Nephron progenitor cell (in vitro differentiated cells): ENCODE measurements at regions not wholly inside any gene's neighbourhood (a gene's known extent, or its start where the extent isn't known, plus 50 kb on each side); places are given as distances from the start of the nearest gene placed in this dataset.
A peak's percentile ranks its signal among the peaks of the same experiment; 100 is the strongest.

Source experiments
- DNase-seq: peaks from one replicate; pipeline ENCODE4 v3.0.0; 2021
- H3K27ac Mint-ChIP-seq: 2 replicates; pipeline ENCODE4 v1.8.0; 2021; ENCODE audit warnings: mild to moderate bottlenecking, moderate library complexity, mixed read lengths
- H3K27me3 Mint-ChIP-seq: 2 replicates; pipeline ENCODE4 v1.8.0; 2021; ENCODE audit warnings: mild to moderate bottlenecking, low read depth, mixed read lengths; ENCODE audit not compliant: poor library complexity
- H3K36me3 Mint-ChIP-seq: 2 replicates; pipeline ENCODE4 v1.8.0; 2021; ENCODE audit warnings: low read depth, mixed read lengths
- H3K4me1 Mint-ChIP-seq: 2 replicates; pipeline ENCODE4 v1.8.0; 2021; ENCODE audit warnings: mixed read lengths
- H3K4me3 Mint-ChIP-seq: 2 replicates; pipeline ENCODE4 v1.8.0; 2021; ENCODE audit warnings: mild to moderate bottlenecking, moderate library complexity, mixed read lengths
- H3K9me3 Mint-ChIP-seq: 2 replicates; pipeline ENCODE4 v1.8.0; 2021; ENCODE audit warnings: mild to moderate bottlenecking, moderate library complexity, mixed read lengths
- CTCF ChIP-seq: fragments of 200-600 bp; sonication (generic); IDR thresholded peaks from 2 replicates; pipeline ENCODE4 v1.5.0; 2021; ENCODE audit warnings: antibody characterized with exemption

GRCh38 chr22:42217752-42218280, 52.6 kb downstream of the TCF20 start:
- Mint-ChIP-seq H3K27me3 (peaks cover 4% of the 10 kb centered on the region), H3K36me3 (peaks cover 29% of the 10 kb centered on the region), H3K4me3 (no peak overlapping the region), H3K9me3 (no peaks in the 10 kb centered on the region), H3K27ac (no peak overlapping the region), H3K4me1 (peaks cover 37% of the 10 kb centered on the region)
- no peak for DNase-seq
- TF ChIP-seq CTCF = no peak

GRCh38 chr22:42217019-42217751, 53.3 kb downstream of the TCF20 start:
- peak overlapping the region; percentile 38 for H3K27ac Mint-ChIP-seq
- DNase-seq = no peak
- H3K4me1 Mint-ChIP-seq = peaks cover 33% of the 10 kb centered on the region
- peaks cover 34% of the 10 kb centered on the region for H3K36me3 Mint-ChIP-seq
- TF ChIP-seq CTCF = no peak
- H3K27me3 Mint-ChIP-seq = no peaks in the 10 kb centered on the region
- H3K9me3 Mint-ChIP-seq = no peaks in the 10 kb centered on the region
- H3K4me3 Mint-ChIP-seq = no peak overlapping the region

GRCh38 chr22:42214633-42215415, 55.6 kb downstream of the TCF20 start:
- no peak for TF ChIP-seq CTCF
- peaks cover 47% of the 10 kb centered on the region for H3K4me1 Mint-ChIP-seq
- H3K27ac Mint-ChIP-seq = peak overlapping the region; percentile 17
- H3K4me3 Mint-ChIP-seq = no peak overlapping the region
- peaks cover 54% of the 10 kb centered on the region for H3K36me3 Mint-ChIP-seq
- DNase-seq = no peak
- no peaks in the 10 kb centered on the region for H3K9me3 Mint-ChIP-seq
- no peaks in the 10 kb centered on the region for H3K27me3 Mint-ChIP-seq

- Mint-ChIP-seq H3K4me1 (peaks cover 25% of the 10 kb centered on the region), H3K4me3 (no peak overlapping the region), H3K36me3 (peaks cover 65% of the 10 kb centered on the region), H3K27me3 (no peaks in the 10 kb centered on the region), H3K27ac (peak overlapping the region; percentile 7), H3K9me3 (no peaks in the 10 kb centered on the region)
- DNase-seq = no peak
- TF ChIP-seq CTCF = no peak
These were observed 62.1 kb downstream of the TCF20 start for GRCh38 chr22:42208362-42208761.

- H3K9me3 Mint-ChIP-seq = no peaks in the 10 kb centered on the region
- DNase-seq = no peak
- H3K27ac Mint-ChIP-seq = no peak overlapping the region
- no peak for TF ChIP-seq CTCF
- H3K27me3 Mint-ChIP-seq = no peaks in the 10 kb centered on the region
- no peak overlapping the region for H3K4me3 Mint-ChIP-seq
- H3K4me1 Mint-ChIP-seq = peaks cover 21% of the 10 kb centered on the region
- H3K36me3 Mint-ChIP-seq = peaks cover 64% of the 10 kb centered on the region
These were observed 62.5 kb downstream of the TCF20 start for GRCh38 chr22:42207918-42208317.
